ENCODE measurements at regions not wholly inside any gene's neighbourhood (a gene's known extent, or its start where the extent isn't known, plus 50 kb on each side); places are given as distances from the start of the nearest gene placed in this dataset.
"Not testable (repeated sequence)": the region's sequence is repeated elsewhere in the genome, so short reads cannot be mapped to it uniquely, and the experiment has no call there.

DNA sequence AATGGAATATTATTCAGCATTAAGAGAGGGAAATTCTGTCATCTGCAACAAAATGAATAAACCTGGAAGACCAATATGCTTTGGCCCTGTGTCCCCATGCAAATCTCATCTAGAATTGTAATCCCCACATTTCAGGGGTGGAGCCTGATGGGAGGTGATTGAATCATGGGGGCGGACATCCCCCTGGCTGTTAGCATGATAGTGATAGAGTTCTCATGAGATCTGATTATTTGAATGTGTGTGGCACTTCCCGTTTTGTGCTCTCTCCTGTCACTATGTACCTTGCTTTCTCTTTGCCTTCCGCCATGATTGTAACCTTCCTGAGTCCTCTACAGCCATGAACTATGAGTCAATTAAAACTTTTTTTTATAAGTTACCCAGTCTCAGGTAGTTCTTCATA lies 83.7 kb upstream of the C1QTNF3 start:
- TF ChIP-seq, protein P1, sequence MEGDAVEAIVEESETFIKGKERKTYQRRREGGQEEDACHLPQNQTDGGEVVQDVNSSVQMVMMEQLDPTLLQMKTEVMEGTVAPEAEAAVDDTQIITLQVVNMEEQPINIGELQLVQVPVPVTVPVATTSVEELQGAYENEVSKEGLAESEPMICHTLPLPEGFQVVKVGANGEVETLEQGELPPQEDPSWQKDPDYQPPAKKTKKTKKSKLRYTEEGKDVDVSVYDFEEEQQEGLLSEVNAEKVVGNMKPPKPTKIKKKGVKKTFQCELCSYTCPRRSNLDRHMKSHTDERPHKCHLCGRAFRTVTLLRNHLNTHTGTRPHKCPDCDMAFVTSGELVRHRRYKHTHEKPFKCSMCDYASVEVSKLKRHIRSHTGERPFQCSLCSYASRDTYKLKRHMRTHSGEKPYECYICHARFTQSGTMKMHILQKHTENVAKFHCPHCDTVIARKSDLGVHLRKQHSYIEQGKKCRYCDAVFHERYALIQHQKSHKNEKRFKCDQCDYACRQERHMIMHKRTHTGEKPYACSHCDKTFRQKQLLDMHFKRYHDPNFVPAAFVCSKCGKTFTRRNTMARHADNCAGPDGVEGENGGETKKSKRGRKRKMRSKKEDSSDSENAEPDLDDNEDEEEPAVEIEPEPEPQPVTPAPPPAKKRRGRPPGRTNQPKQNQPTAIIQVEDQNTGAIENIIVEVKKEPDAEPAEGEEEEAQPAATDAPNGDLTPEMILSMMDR (IDR thresholded peaks at IDR 0.05; ENCODE audit: low read depth, low read length): not testable (repeated sequence)
- not testable (repeated sequence) for TF ChIP-seq POLR2A (IDR thresholded peaks at IDR 0.05; ENCODE audit: extremely low read depth, insufficient read length)
